Activated B cell treated with CpG ODN at 0.5 μM for 24 hours (primary cell): ENCODE measurements at regions not wholly inside any gene's neighbourhood (a gene's known extent, or its start where the extent isn't known, plus 50 kb on each side); places are given as distances from the start of the nearest gene placed in this dataset.

Source experiments
- ATAC-seq: fragments of 200-7000 bp; cut with Tn5 transposase; one replicate; pipeline ENCODE4 v1.10.0; 2021; ENCODE audit warnings: low read depth, mild to moderate bottlenecking, moderate library complexity
- CTCF ChIA-PET: fragments of 350-600 bp; sonication (Branson Sonifier 250); formaldehyde crosslinking; loops from one replicate; lab custom pipeline; 2021; ENCODE audit warnings: antibody characterized with exemption; lab: Charles Lee
- POLR2A ChIA-PET: fragments of 350-600 bp; sonication (Branson Sonifier 250); formaldehyde crosslinking; loops from one replicate; lab custom pipeline; 2021; ENCODE audit warnings: antibody characterized with exemption; lab: Charles Lee
- DNase-seq: peaks from one replicate; pipeline ENCODE4 v3.0.0; 2022
- H3K27ac Mint-ChIP-seq: one replicate; pipeline ENCODE4 v1.8.0; 2020; ENCODE audit warnings: mixed read lengths
- H3K27me3 Mint-ChIP-seq: one replicate; pipeline ENCODE4 v1.8.0; 2021; ENCODE audit warnings: mixed read lengths
- H3K36me3 Mint-ChIP-seq: one replicate; pipeline ENCODE4 v1.8.0; 2021; ENCODE audit warnings: low read depth, mixed read lengths
- H3K4me1 Mint-ChIP-seq: one replicate; pipeline ENCODE4 v1.8.0; 2021; ENCODE audit warnings: mixed read lengths
- H3K4me3 Mint-ChIP-seq: one replicate; pipeline ENCODE4 v1.8.0; 2020; ENCODE audit warnings: mild to moderate bottlenecking, mixed read lengths
- H3K9me3 Mint-ChIP-seq: one replicate; pipeline ENCODE4 v1.8.0; 2020; ENCODE audit warnings: mixed read lengths
- CTCF ChIP-seq: fragments of 200-600 bp; IDR thresholded peaks from one replicate; pipeline ENCODE4 v1.8.0; 2022; ENCODE audit warnings: antibody characterized with exemption, mild to moderate bottlenecking
- intact Hi-C: fragments of 100-400 bp; cut with micrococcal nuclease; formaldehyde crosslinking; loops from one replicate; pipeline ENCODE4 v1.15.1; 2024

GRCh38 chr11:116093065-116093464 is 588.9 kb upstream of the CADM1 start:
- POLR2A ChIA-PET = no interaction called here
- no peak for DNase-seq
- no peaks in the 10 kb centered on the region for H3K27me3 Mint-ChIP-seq
- ATAC-seq = no peak
- intact Hi-C loops = no loop called here
- TF ChIP-seq CTCF = no peak
- no peaks in the 10 kb centered on the region for H3K36me3 Mint-ChIP-seq
- H3K4me1 Mint-ChIP-seq = no peaks in the 10 kb centered on the region
- no peaks in the 10 kb centered on the region for H3K9me3 Mint-ChIP-seq
- CTCF ChIA-PET = no interaction called here
- no peak overlapping the region for H3K27ac Mint-ChIP-seq
- no peak overlapping the region for H3K4me3 Mint-ChIP-seq

- ATAC-seq = no peak
- DNase-seq = no peak
- H3K36me3 Mint-ChIP-seq = no peaks in the 10 kb centered on the region
- H3K9me3 Mint-ChIP-seq = no peaks in the 10 kb centered on the region
- intact Hi-C loops = no loop called here
- CTCF ChIA-PET = interaction anchor here (0.6 kb wide), 1 partner anchor 87 kb away, joined by 3 read pairs; no protein-coding TSS in a partner anchor
- peaks cover 3% of the 10 kb centered on the region for H3K27me3 Mint-ChIP-seq
- TF ChIP-seq CTCF = no peak
- no peak overlapping the region for H3K27ac Mint-ChIP-seq
- no peaks in the 10 kb centered on the region for H3K4me1 Mint-ChIP-seq
- POLR2A ChIA-PET = no interaction called here
- H3K4me3 Mint-ChIP-seq = no peak overlapping the region
Observed at GRCh38 chr11:116086426-116086825, 582.2 kb upstream of the CADM1 start.

GRCh38 chr11:116085031-116085635 is 580.9 kb upstream of the CADM1 start:
- Mint-ChIP-seq H3K36me3 (no peaks in the 10 kb centered on the region), H3K27ac (no peak overlapping the region), H3K4me1 (no peaks in the 10 kb centered on the region), H3K9me3 (peaks cover 2% of the 10 kb centered on the region), H3K27me3 (peaks cover 3% of the 10 kb centered on the region), H3K4me3 (no peak overlapping the region)
- ChIA-PET CTCF (no interaction called here), POLR2A (no interaction called here)
- DNase-seq = no peak
- TF ChIP-seq CTCF = no peak
- intact Hi-C loops = no loop called here
- no peak for ATAC-seq

- POLR2A ChIA-PET = no interaction called here
- Mint-ChIP-seq H3K36me3 (no peaks in the 10 kb centered on the region), H3K27ac (no peak overlapping the region), H3K4me3 (no peak overlapping the region), H3K9me3 (peaks cover 2% of the 10 kb centered on the region), H3K27me3 (peaks cover 3% of the 10 kb centered on the region), H3K4me1 (no peaks in the 10 kb centered on the region)
- CTCF ChIA-PET = no interaction called here
- ATAC-seq (no peak), DNase-seq (no peak)
- TF ChIP-seq CTCF = no peak
- intact Hi-C loops = no loop called here
Observed at GRCh38 chr11:116084511-116084910, 580.3 kb upstream of the CADM1 start.

- no peaks in the 10 kb centered on the region for H3K36me3 Mint-ChIP-seq
- intact Hi-C loops = no loop called here
Observed at GRCh38 chr11:116082256-116082655, 578.0 kb upstream of the CADM1 start.

More at GRCh38 chr11:116082256-116082655, 578.0 kb upstream of the CADM1 start:
- H3K27me3 Mint-ChIP-seq = peaks cover 3% of the 10 kb centered on the region
- CTCF ChIA-PET = no interaction called here
- DNase-seq (no peak), ATAC-seq (no peak)
- no peak overlapping the region for H3K27ac Mint-ChIP-seq
- POLR2A ChIA-PET = no interaction called here
- H3K4me3 Mint-ChIP-seq = no peak overlapping the region
- no peak for TF ChIP-seq CTCF
- H3K4me1 Mint-ChIP-seq = no peaks in the 10 kb centered on the region
- H3K9me3 Mint-ChIP-seq = peaks cover 2% of the 10 kb centered on the region
